GM19395 (cell line): ENCODE measurements at regions not wholly inside any gene's neighbourhood (a gene's known extent, or its start where the extent isn't known, plus 50 kb on each side); places are given as distances from the start of the nearest gene placed in this dataset.
"Not testable (repeated sequence)": the region's sequence is repeated elsewhere in the genome, so short reads cannot be mapped to it uniquely, and the experiment has no call there.

Experiments used
- ATAC-seq: cut with Tn5 transposase; IDR thresholded peaks from one replicate; pipeline ENCODE4 v1.9.1; 2021; ENCODE audit warnings: mild to moderate bottlenecking, moderate library complexity; ENCODE audit not compliant: unreplicated experiment

GRCh38 chr2:54040250-54040649 lies 69.5 kb upstream of the PSME4 start:
- no peak for ATAC-seq

- no peak for ATAC-seq
Measured at GRCh38 chr2:54038835-54039234, 68.0 kb upstream of the PSME4 start.

GRCh38 chr2:54031288-54031687 lies 60.5 kb upstream of the PSME4 start:
- not testable (repeated sequence) for ATAC-seq

- no peak for ATAC-seq
Measured at GRCh38 chr2:54030806-54031205, 60.0 kb upstream of the PSME4 start.

- ATAC-seq = no peak
Measured at GRCh38 chr2:54030396-54030741, 59.6 kb upstream of the PSME4 start.

GRCh38 chr2:54029721-54030395 lies 59.1 kb upstream of the PSME4 start:
- ATAC-seq = no peak

- not testable (repeated sequence) for ATAC-seq
Measured at GRCh38 chr2:54025463-54026075, 54.8 kb upstream of the PSME4 start.

- ATAC-seq = no peak
Measured at GRCh38 chr2:54024576-54024975, 53.8 kb upstream of the PSME4 start.

- no peak for ATAC-seq
Measured at GRCh38 chr2:54021702-54022101, 50.9 kb upstream of the PSME4 start.

- ATAC-seq = no peak
Measured at GRCh38 chr2:54020793-54021414, 50.1 kb upstream of the PSME4 start.
